IgD-negative memory B cell (primary cell): ENCODE measurements at regions not wholly inside any gene's neighbourhood (a gene's known extent, or its start where the extent isn't known, plus 50 kb on each side); places are given as distances from the start of the nearest gene placed in this dataset.
"Not testable (repeated sequence)": the region's sequence is repeated elsewhere in the genome, so short reads cannot be mapped to it uniquely, and the experiment has no call there.

Experiments used
- H3K27ac Mint-ChIP-seq, 3 donors: one replicate each; pipeline ENCODE4 v1.8.0; 2020 to 2022; ENCODE audit warnings: mild to moderate bottlenecking in 3 of 3, mixed read lengths in 3 of 3, moderate library complexity in 1 of 3
- H3K27me3 Mint-ChIP-seq: one replicate; pipeline ENCODE4 v1.8.0; 2021; ENCODE audit warnings: mixed read lengths
- H3K36me3 Mint-ChIP-seq: one replicate; pipeline ENCODE4 v1.8.0; 2020; ENCODE audit warnings: mild to moderate bottlenecking, mixed read lengths
- H3K4me1 Mint-ChIP-seq, 3 donors: one replicate each; pipeline ENCODE4 v1.8.0; 2020 to 2022; ENCODE audit warnings: mixed read lengths in 3 of 3, mild to moderate bottlenecking in 1 of 3
- H3K4me3 Mint-ChIP-seq, 4 donors: one replicate each; pipeline ENCODE4 v1.8.0; 2020 to 2022; ENCODE audit warnings: mild to moderate bottlenecking in 4 of 4, mixed read lengths in 4 of 4, moderate library complexity in 3 of 4
- H3K9me3 Mint-ChIP-seq, 3 donors: one replicate each; pipeline ENCODE4 v1.8.0; 2020 to 2021; ENCODE audit warnings: mixed read lengths in 3 of 3, mild to moderate bottlenecking in 1 of 3

GRCh38 chrX:39251995-39252394 lies 450.7 kb downstream of the MID1IP1 start:
- H3K27me3 Mint-ChIP-seq, result peaks cover 12% of the 10 kb centered on the region
- no peak overlapping the region for H3K27ac Mint-ChIP-seq
- H3K4me3 Mint-ChIP-seq, result no peak overlapping the region
- H3K36me3 Mint-ChIP-seq, result peaks cover 2% of the 10 kb centered on the region
- H3K4me1 Mint-ChIP-seq, result peaks cover 0 to 1% (median 0%) of the 10 kb centered on the region in 3 donors
- H3K9me3 Mint-ChIP-seq, result peaks cover 3 to 7% (median 4%) of the 10 kb centered on the region in 3 donors

DNA sequence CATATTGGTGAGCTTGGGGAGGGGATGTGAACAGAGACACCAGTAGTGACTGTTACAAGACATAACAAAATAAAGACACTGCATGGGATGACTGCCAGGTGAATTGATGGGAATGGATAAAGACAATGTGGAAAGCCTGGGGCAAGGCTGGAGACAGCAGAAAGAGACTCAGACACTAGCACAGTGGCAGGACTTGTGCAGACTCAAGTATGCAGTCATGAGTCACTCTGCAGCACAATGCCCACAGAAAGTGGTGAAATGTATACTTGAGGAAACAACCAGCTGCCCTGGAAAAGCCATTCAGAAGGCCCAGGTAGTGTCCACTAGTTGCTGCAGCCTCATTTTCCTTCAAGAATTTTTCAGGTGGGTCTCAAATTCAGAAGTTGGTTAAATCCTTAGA lies 452.3 kb downstream of the MID1IP1 start:
- Mint-ChIP-seq H3K4me3 (no peak overlapping the region), H3K36me3 (peaks cover 2% of the 10 kb centered on the region), H3K27ac (no peak overlapping the region), H3K4me1 (peaks cover 0 to 1% (median 0%) of the 10 kb centered on the region in 3 donors), H3K9me3 (peaks cover 3 to 4% (median 4%) of the 10 kb centered on the region in 3 donors), H3K27me3 (peaks cover 8% of the 10 kb centered on the region)

- no peak overlapping the region for H3K4me3 Mint-ChIP-seq
- peaks cover 4% of the 10 kb centered on the region for H3K27me3 Mint-ChIP-seq
- no peaks in the 10 kb centered on the region for H3K4me1 Mint-ChIP-seq
- H3K36me3 Mint-ChIP-seq, result peaks cover 2% of the 10 kb centered on the region
- peaks cover 0 to 3% (median 2%) of the 10 kb centered on the region in 3 donors for H3K9me3 Mint-ChIP-seq
- H3K27ac Mint-ChIP-seq, result no peak overlapping the region
Measured at GRCh38 chrX:39258331-39258730, 457.1 kb downstream of the MID1IP1 start.

DNA sequence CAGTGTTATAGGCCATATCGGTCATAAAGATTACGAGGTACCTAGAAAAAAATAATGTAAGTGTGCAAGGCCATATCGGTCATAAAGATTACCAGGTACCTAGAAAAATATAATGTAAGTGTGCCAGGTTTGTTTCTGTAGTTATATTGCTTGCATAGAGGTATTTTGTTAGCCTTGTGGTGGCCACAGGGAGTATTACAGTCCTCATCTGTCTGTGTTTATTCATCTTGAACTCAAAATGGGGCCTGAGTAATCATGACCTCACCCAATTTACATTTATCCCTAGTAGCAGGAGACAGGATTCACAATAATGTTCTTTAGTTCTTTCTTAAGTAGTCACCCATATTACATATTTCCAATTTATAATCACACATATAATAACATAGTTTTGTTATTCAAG lies 459.7 kb downstream of the MID1IP1 start:
- Mint-ChIP-seq H3K27ac (no peak overlapping the region), H3K4me1 (no peaks in the 10 kb centered on the region), H3K9me3 (no peaks in the 10 kb centered on the region), H3K36me3 (peaks cover 1% of the 10 kb centered on the region), H3K27me3 (peaks cover 4% of the 10 kb centered on the region), H3K4me3 (no peak overlapping the region)

DNA sequence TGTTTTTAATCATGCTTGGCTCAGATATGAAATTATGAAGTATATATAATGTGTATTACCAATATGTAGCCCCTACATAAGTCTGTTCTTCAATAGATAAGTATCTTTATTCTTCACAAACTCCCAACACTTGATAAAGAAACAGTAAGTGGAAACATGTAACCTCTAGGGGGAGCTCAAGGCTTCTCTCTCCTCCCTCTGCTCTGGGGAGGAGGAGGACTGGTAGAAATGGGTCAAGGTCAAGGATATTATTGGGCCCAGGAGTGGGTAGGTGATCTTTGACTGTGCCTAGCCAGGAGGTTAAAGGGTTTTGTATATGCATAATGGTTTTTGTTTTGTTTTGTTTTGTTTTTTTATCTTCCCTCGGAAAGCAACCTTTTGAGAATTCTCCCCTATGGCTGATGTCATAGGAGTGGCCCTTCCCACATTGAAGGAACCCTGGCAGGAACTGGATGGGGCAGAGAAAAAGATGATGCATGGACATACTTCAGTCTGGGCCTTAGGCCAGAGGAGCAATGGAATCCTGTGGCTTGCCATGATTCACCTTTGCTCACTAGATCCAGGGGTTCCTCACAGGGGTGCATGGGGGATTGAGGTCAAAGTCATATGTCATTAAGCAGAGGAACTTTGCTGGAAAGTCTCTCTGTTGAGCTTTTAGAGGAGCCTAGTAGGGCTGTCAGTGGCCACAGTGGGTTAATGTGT lies 460.3 kb downstream of the MID1IP1 start:
- H3K36me3 Mint-ChIP-seq, result no peaks in the 10 kb centered on the region
- no peak overlapping the region for H3K27ac Mint-ChIP-seq
- no peaks in the 10 kb centered on the region for H3K4me1 Mint-ChIP-seq
- H3K27me3 Mint-ChIP-seq, result peaks cover 4% of the 10 kb centered on the region
- no peaks in the 10 kb centered on the region for H3K9me3 Mint-ChIP-seq
- no peak overlapping the region for H3K4me3 Mint-ChIP-seq

DNA sequence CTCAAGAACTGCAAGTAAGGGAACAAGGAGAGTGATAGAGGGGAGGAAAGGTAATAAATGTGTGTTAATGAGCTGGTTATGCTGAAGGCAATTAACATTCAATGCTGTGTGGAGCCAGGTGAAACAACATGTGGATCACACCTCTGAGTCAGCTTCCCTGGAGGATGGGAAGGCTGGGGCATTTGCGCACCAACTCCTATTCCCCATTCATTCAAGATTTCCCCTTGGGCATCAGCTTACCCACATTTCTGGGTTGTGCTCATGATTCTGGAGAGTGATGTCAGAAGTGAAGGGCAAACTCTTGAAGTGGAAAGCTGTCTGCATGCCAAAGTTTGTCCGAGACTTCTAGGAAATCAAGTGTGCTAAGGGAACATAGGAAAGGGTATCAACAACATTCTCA lies 461.4 kb downstream of the MID1IP1 start:
- no peak overlapping the region for H3K27ac Mint-ChIP-seq
- no peaks in the 10 kb centered on the region for H3K4me1 Mint-ChIP-seq
- H3K36me3 Mint-ChIP-seq, result no peaks in the 10 kb centered on the region
- peaks cover 4% of the 10 kb centered on the region for H3K27me3 Mint-ChIP-seq
- H3K9me3 Mint-ChIP-seq, result no peaks in the 10 kb centered on the region
- H3K4me3 Mint-ChIP-seq, result no peak overlapping the region

DNA sequence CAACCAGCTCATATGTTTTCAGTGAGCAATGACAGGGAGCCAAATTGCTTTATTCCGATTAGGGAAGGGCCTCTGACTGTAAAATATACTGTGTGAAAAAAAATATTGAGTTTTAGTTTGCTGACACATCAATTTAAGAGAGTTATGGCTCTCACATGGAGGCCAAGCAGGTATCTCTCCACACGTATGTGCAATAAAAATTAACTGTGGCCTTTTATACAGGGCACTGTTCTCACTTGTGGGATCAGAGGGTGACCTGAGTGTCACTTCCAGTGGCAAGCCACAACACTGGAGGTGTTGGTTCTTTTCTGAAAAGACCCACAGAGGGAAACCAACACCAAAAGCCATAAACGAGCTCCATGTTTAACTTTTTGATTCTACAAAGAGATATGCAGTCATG lies 462.8 kb downstream of the MID1IP1 start:
- H3K27ac Mint-ChIP-seq, result no peak overlapping the region
- H3K9me3 Mint-ChIP-seq, result no peaks in the 10 kb centered on the region
- H3K4me3 Mint-ChIP-seq, result no peak overlapping the region
- no peaks in the 10 kb centered on the region for H3K36me3 Mint-ChIP-seq
- no peaks in the 10 kb centered on the region for H3K4me1 Mint-ChIP-seq
- H3K27me3 Mint-ChIP-seq, result peaks cover 4% of the 10 kb centered on the region

DNA sequence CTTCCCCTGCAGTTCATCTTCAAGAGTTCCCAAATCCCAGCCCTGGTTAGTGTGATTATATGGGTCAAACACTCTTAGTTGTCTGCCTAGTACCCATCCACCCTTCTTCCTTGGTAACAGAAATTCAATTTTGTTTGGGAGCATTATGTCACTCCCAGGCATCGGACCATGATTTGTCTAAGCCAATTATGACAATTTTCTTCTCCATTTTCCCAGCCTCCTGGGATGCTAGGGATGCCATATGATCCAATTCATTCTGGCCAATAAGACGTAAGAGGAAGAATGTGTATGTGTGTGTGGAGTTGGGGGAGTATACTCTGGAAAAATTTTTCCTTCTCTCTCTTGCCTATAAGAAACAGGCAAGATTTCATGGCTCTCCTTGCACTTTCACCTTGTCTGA lies 465.9 kb downstream of the MID1IP1 start:
- Mint-ChIP-seq H3K27ac (no peak overlapping the region), H3K36me3 (peaks cover 1% of the 10 kb centered on the region), H3K4me3 (no peak overlapping the region), H3K27me3 (peaks cover 14% of the 10 kb centered on the region), H3K9me3 (no peaks in the 10 kb centered on the region), H3K4me1 (no peaks in the 10 kb centered on the region)

GRCh38 chrX:39268207-39268606 lies 466.9 kb downstream of the MID1IP1 start:
- H3K4me3 Mint-ChIP-seq, result peak overlapping the region in 1 of 4 donors; percentile 19
- no peak overlapping the region for H3K27ac Mint-ChIP-seq
- H3K9me3 Mint-ChIP-seq, result peaks cover 0 to 2% (median 0%) of the 10 kb centered on the region in 3 donors
- peaks cover 1% of the 10 kb centered on the region for H3K36me3 Mint-ChIP-seq
- H3K4me1 Mint-ChIP-seq, result no peaks in the 10 kb centered on the region
- peaks cover 12% of the 10 kb centered on the region for H3K27me3 Mint-ChIP-seq

- no peak overlapping the region for H3K27ac Mint-ChIP-seq
- H3K27me3 Mint-ChIP-seq, result peaks cover 2% of the 10 kb centered on the region
- peaks cover 0 to 4% (median 4%) of the 10 kb centered on the region in 3 donors for H3K9me3 Mint-ChIP-seq
- no peaks in the 10 kb centered on the region for H3K4me1 Mint-ChIP-seq
- H3K4me3 Mint-ChIP-seq, result no peak overlapping the region
- H3K36me3 Mint-ChIP-seq, result peaks cover 1% of the 10 kb centered on the region
Measured at GRCh38 chrX:39275500-39276068, 474.3 kb downstream of the MID1IP1 start.

GRCh38 chrX:39277685-39278390 lies 476.6 kb downstream of the MID1IP1 start:
- not testable (repeated sequence) for H3K4me3 Mint-ChIP-seq, H3K4me1 Mint-ChIP-seq, H3K36me3 Mint-ChIP-seq, H3K27ac Mint-ChIP-seq, H3K27me3 Mint-ChIP-seq, H3K9me3 Mint-ChIP-seq

DNA sequence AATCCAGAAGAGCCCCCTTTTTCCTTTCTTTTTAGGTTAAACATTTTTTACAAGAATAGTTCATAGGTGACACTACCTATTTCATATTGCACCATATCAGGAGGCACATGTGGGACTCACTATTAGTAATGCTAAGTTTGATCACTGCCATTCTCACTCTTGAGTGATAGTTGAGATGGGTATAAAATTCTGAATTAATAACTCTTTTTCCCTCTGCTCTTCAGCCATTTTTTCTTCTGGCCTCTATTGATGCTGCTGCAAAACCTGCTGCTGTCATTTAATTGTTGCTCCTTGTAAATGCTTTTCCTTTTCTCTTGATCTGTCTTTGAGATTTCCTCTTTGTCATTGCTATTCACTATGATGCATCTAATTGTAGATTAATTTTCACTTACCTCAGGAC lies 482.0 kb downstream of the MID1IP1 start:
- peaks cover 4% of the 10 kb centered on the region for H3K36me3 Mint-ChIP-seq
- H3K27me3 Mint-ChIP-seq, result no peaks in the 10 kb centered on the region
- no peaks in the 10 kb centered on the region for H3K4me1 Mint-ChIP-seq
- peaks cover 6 to 24% (median 17%) of the 10 kb centered on the region in 3 donors for H3K9me3 Mint-ChIP-seq
- H3K27ac Mint-ChIP-seq, result no peak overlapping the region
- H3K4me3 Mint-ChIP-seq, result no peak overlapping the region

DNA sequence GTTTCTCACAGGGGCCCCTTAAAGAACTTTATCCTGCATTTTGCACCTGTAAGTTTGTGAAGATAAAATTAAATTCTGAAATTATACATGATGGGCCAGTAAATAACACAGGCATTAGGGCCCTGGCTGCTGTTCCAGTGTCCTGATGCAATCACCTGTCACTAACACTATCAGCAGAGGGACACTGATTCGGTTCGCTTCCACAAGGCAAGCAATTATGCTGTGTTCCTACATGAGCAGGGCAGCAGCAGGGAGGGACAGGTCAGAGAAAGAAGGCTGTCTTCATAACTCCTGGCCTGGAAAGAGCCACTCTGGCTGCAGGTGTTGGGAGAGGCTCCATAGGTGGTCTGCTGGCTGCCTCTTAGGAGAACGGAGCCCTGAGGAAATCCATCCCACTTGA lies 487.3 kb downstream of the MID1IP1 start:
- Mint-ChIP-seq H3K9me3 (peaks cover 4 to 15% (median 9%) of the 10 kb centered on the region in 3 donors), H3K27ac (no peak overlapping the region), H3K36me3 (peaks cover 1% of the 10 kb centered on the region), H3K4me3 (no peak overlapping the region), H3K27me3 (no peaks in the 10 kb centered on the region), H3K4me1 (no peaks in the 10 kb centered on the region)

DNA sequence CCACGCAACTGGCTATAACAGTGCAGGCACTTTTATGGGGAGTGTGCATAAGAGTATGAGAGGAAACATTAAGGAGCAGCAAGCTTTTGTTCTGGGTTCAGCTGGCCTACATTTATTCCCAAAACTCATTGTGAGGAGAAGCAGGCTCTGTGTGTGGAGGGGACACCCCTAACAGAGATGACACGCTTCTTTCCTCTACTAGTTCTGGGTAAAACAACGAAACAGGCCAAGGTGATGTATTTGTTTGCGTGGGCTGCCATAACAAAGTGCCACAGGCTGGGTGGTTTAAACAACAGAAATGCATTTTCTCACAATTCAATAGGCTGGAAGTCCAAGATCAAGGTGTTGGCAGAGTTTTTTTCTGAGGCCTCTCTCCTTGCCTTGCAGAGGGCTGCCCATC lies 488.6 kb downstream of the MID1IP1 start:
- H3K36me3 Mint-ChIP-seq, result no peaks in the 10 kb centered on the region
- no peak overlapping the region for H3K27ac Mint-ChIP-seq
- no peaks in the 10 kb centered on the region for H3K4me1 Mint-ChIP-seq
- peaks cover 2 to 5% (median 5%) of the 10 kb centered on the region in 3 donors for H3K9me3 Mint-ChIP-seq
- no peaks in the 10 kb centered on the region for H3K27me3 Mint-ChIP-seq
- no peak overlapping the region for H3K4me3 Mint-ChIP-seq

DNA sequence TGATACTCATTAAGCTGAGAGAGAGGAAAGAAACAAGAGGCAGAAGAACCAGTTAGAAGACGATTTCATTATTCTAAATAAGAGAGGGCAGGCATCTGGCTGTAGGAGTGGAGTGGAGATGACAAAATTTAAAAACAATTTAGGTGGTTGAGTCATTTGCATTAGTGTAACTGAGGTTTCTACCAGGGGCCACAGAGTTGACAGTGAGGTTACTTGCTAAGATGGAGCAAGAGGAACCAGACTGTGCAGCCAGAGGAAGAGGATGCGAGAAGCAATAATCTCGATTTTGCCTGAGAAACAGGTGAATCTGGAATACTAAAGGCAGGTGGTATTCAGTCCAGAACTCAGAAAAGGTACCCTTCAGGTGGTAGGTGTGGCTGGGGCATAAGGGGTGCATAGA lies 491.9 kb downstream of the MID1IP1 start:
- Mint-ChIP-seq H3K27ac (no peak overlapping the region), H3K4me3 (no peak overlapping the region), H3K36me3 (no peaks in the 10 kb centered on the region), H3K27me3 (peaks cover 3% of the 10 kb centered on the region), H3K4me1 (no peaks in the 10 kb centered on the region), H3K9me3 (peaks cover 0 to 4% (median 2%) of the 10 kb centered on the region in 3 donors)

GRCh38 chrX:39296472-39296871 lies 495.2 kb downstream of the MID1IP1 start:
- Mint-ChIP-seq H3K27ac (no peak overlapping the region), H3K27me3 (peaks cover 10% of the 10 kb centered on the region), H3K4me1 (no peaks in the 10 kb centered on the region), H3K4me3 (no peak overlapping the region), H3K36me3 (no peaks in the 10 kb centered on the region), H3K9me3 (peaks cover 0 to 10% (median 6%) of the 10 kb centered on the region in 3 donors)
